D721Med (cell line): ENCODE measurements at regions not wholly inside any gene's neighbourhood (a gene's known extent, or its start where the extent isn't known, plus 50 kb on each side); places are given as distances from the start of the nearest gene placed in this dataset.

ENCODE experiments used
- DNase-seq: peaks from one replicate; pipeline ENCODE4 v3.0.0; 2011; ENCODE audit warnings: low spot score; ENCODE audit not compliant: insufficient read length
- FAIRE-seq: peaks from 2 replicates; lab custom pipeline; 2011; peaks lifted over from hg19 to GRCh38; lab: Jason Lieb, UNC
- TF ChIP-seq, protein P1 (sequence below): IDR thresholded peaks from 2 replicates; pipeline ENCODE4 v1.5.1; 2012; ENCODE audit warnings: mild to moderate bottlenecking, control low read depth; ENCODE audit not compliant: insufficient read depth; ENCODE audit errors: missing control alignments

- FAIRE-seq (no peak), DNase-seq (no peak)
- TF ChIP-seq, protein P1, sequence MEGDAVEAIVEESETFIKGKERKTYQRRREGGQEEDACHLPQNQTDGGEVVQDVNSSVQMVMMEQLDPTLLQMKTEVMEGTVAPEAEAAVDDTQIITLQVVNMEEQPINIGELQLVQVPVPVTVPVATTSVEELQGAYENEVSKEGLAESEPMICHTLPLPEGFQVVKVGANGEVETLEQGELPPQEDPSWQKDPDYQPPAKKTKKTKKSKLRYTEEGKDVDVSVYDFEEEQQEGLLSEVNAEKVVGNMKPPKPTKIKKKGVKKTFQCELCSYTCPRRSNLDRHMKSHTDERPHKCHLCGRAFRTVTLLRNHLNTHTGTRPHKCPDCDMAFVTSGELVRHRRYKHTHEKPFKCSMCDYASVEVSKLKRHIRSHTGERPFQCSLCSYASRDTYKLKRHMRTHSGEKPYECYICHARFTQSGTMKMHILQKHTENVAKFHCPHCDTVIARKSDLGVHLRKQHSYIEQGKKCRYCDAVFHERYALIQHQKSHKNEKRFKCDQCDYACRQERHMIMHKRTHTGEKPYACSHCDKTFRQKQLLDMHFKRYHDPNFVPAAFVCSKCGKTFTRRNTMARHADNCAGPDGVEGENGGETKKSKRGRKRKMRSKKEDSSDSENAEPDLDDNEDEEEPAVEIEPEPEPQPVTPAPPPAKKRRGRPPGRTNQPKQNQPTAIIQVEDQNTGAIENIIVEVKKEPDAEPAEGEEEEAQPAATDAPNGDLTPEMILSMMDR, result no peak
These were observed 84.5 kb upstream of the SVIL start for GRCh38 chr10:29719281-29719675.

DNA sequence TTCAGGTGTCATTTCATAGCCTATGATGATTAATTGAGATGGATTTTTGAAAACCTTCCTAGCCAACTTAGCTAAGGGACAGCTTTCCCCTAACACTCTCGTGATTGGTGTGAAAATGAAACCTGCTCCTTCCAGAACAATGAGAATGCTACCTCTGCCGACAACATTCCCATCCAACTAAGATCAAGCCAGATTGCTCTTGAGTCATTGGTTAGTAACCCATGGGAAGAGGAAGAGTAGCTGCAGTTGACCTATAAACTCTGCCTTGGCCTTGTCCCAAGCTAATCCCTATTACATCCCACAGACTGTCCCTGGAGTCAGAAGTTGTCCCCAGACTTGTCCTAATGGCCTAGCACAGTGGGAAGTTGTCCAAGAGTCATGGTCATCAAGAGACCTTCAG lies 80.5 kb upstream of the SVIL start:
- TF ChIP-seq, protein P1, result no peak
- no peak for DNase-seq
- FAIRE-seq, result no peak

DNA sequence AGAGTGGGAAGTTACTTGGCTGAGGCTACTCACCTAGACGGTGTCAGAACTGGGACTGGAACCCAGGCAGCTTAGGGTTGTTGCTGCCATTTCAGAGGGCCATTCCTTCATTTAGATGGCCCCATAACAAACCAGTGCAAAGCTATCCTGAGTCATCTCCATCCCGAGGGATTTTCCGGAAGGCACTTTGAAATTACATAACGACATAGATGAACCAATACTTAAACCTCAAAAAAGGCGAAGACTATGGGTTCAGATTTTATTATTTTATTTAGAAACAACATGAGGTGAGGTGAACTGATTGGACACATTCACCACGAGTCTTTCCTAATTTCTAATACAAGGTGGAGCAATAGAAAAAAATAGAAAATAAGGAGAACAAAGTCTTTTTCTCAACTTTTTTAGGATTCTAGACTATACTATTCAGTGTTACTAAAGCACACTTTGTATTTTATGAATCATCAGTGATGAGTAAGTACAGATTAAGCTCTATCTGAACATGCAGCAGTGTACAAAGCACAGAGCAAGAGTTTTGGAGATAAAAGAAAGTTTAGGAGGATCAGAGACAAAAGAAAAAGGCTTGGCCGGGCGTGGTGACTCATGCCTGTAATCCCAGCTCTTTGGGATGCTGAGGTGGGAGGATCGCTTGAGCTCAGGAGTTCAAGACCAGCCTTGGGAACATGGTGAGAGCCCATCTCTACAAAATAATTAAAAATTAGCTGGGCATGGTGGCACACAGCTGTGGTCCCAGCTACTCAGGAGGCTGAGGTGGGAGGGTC lies 79.5 kb upstream of the SVIL start:
- FAIRE-seq (no peak), DNase-seq (no peak)
- TF ChIP-seq, protein P1, result no peak

DNA sequence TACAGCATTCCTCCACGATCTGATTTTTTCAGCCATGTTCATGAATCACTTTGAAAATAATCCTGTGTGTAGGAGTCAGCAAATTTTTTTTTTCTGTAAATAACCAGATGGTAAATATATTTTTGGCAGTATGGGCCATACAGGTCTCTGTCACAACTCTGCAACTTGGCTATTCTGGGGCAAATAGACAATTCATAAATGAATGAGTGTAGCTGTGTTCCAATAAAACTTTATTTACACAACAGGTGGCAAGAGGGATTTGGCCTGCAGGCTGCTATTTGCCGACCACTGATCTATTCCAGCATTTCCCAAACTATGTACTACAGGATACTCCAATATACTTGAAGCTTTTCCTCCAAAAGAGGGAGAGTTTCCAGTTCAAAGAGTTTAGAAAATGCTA lies 78.7 kb upstream of the SVIL start:
- DNase-seq (no peak), FAIRE-seq (no peak)

GRCh38 chr10:29712108-29712507 lies 77.3 kb upstream of the SVIL start:
- DNase-seq (no peak), FAIRE-seq (no peak)

More for the DNA sequence above, 78.7 kb upstream of the SVIL start:
- TF ChIP-seq, protein P1, result no peak

DNA sequence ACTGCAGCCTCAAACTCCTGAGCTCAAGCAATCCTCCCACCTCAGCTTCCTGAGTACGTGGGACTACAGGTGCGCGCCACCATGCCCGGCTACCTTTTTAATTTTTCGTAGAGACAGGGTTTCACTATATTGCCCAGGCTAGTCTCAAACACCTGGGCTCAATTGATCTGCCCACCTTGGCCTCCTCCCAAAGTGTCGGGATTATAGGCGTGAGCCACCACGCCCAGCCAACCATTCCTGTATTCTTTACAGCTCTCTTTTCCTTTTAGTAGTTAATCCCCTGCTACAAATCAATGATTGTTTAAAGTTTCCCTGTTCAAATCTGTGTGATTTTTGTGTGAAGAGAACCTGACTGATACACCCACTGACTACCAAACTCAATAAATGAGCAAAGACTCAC lies 75.4 kb upstream of the SVIL start:
- DNase-seq (no peak), FAIRE-seq (no peak)
- TF ChIP-seq, protein P1, result no peak

More at GRCh38 chr10:29712108-29712507, 77.3 kb upstream of the SVIL start:
- TF ChIP-seq, protein P1, result no peak

DNA sequence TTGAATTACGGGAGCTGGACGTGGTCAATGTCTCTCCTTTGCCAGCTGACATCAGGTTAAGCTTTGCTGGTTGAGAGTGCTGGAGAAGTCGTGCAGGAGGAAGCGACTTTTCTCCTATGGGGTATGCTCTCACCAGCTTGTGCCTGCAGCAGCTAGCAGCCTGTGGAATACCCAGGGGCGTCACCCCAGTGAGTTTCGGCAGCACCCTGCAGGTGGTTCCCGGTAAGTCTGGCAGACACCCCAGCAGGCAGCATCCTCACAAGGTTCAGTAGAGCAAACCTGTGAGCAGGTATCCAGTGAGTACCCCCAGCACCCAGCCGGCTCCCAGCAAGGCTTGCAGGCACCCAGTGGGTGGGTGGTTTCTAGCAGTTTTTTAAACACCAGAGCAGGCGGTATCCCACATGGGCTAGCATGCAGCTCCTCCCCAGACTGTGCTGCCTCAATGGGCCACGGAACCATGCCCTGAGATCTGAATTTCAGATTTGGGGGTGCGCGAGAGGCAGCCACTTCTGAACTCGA lies 74.8 kb upstream of the SVIL start:
- FAIRE-seq (no peak), DNase-seq (no peak)
- TF ChIP-seq, protein P1, result no peak
